Stomach (tissue), 4 donors: ENCODE measurements at regions not wholly inside any gene's neighbourhood (a gene's known extent, or its start where the extent isn't known, plus 50 kb on each side); places are given as distances from the start of the nearest gene placed in this dataset.

ENCODE experiments used
- CTCF ChIP-seq, 7 experiments: fragments of 450-650 bp in 4 of 7; fragments of 200-600 bp in 3 of 7; sonication (generic) in 3 of 7; IDR thresholded peaks; one replicate each; pipeline ENCODE4 v1.5.1; 2016 to 2019; ENCODE audit warnings: antibody characterized with exemption in 7 of 7, control low read depth in 2 of 7, mild to moderate bottlenecking in 1 of 7
- EP300 ChIP-seq: sonication (generic); formaldehyde crosslinking; IDR thresholded peaks from one replicate; pipeline ENCODE4 v1.6.1; 2017; ENCODE audit warnings: antibody characterized with exemption
- POLR2A ChIP-seq, 4 donors: fragments of 450-650 bp; IDR thresholded peaks; one replicate each; pipeline ENCODE4 v1.6.1; 2016; ENCODE audit warnings: antibody characterized with exemption in 4 of 4, control low read depth in 2 of 4, mild to moderate bottlenecking in 1 of 4, moderate library complexity in 1 of 4
- POLR2AphosphoS5 ChIP-seq, 3 donors: sonication (generic); formaldehyde crosslinking; IDR thresholded peaks; one replicate each; pipeline ENCODE4 v1.6.1; 2016; ENCODE audit warnings: antibody characterized with exemption in 3 of 3

- TF ChIP-seq CTCF (IDR thresholded peaks at IDR 0.05) (no peak), POLR2AphosphoS5 (IDR thresholded peaks at IDR 0.05) (no peak), POLR2A (IDR thresholded peaks at IDR 0.05) (no peak), EP300 (no peak)
Measured at GRCh38 chr11:80009081-80009480, 568.3 kb upstream of the TENM4 start.
